ENCODE measurements at regions not wholly inside any gene's neighbourhood (a gene's known extent, or its start where the extent isn't known, plus 50 kb on each side); places are given as distances from the start of the nearest gene placed in this dataset.

GRCh38 chr3:107189158-107189791 is 188.0 kb upstream of the CCDC54 start:
- Histone ChIP-seq H3K9me3 (ENCODE audit: control insufficient read depth, low read length) (no peaks in the 10 kb centered on the region), H3K27ac (ENCODE audit: low read depth, low read length) (no peak overlapping the region), H3K27me3 (ENCODE audit: control insufficient read depth, insufficient read depth, low read length, poor library complexity, severe bottlenecking) (no peaks in the 10 kb centered on the region), H3K36me3 (ENCODE audit: control insufficient read depth, insufficient read depth, low read length) (no peaks in the 10 kb centered on the region), H3K9ac (ENCODE audit: extremely low read depth, low read length, poor library complexity, severe bottlenecking) (no peak overlapping the region), H3K4me1 (ENCODE audit: control insufficient read depth, insufficient read depth, low read length) (no peaks in the 10 kb centered on the region), H3K4me3 (ENCODE audit: low read length) (no peak overlapping the region)
- H3K9me3 Mint-ChIP-seq, result no peaks in the 10 kb centered on the region
- H3K4me3 Mint-ChIP-seq, result no peak overlapping the region
- no peaks in the 10 kb centered on the region for H3K4me1 Mint-ChIP-seq
- no peak for DNase-seq
- no peak for TF ChIP-seq CTCF (conservative IDR thresholded peaks at IDR 0.05)
- no peaks in the 10 kb centered on the region for H3K36me3 Mint-ChIP-seq (ENCODE audit: low read depth)
- no peak overlapping the region for H3K27ac Mint-ChIP-seq
- H3K27me3 Mint-ChIP-seq (ENCODE audit: insufficient read depth), result no peaks in the 10 kb centered on the region
- WGBS, 2 experiments (ENCODE audit: insufficient coverage in 1 of 2, insufficient read length in 1 of 2), result 88 to 100% methylated on average over 1 to 2 of the region's 2 CpGs

- Mint-ChIP-seq H3K9me3 (no peaks in the 10 kb centered on the region), H3K4me3 (no peak overlapping the region), H3K4me1 (no peaks in the 10 kb centered on the region), H3K27me3 (ENCODE audit: insufficient read depth) (no peaks in the 10 kb centered on the region), H3K27ac (no peak overlapping the region), H3K36me3 (ENCODE audit: low read depth) (no peaks in the 10 kb centered on the region)
- no peak overlapping the region for H3K4me3 ChIP-seq (ENCODE audit: low read length)
- no peak overlapping the region for H3K9ac ChIP-seq (ENCODE audit: extremely low read depth, low read length, poor library complexity, severe bottlenecking)
- 100% methylated on average over 1 of the region's 1 CpG; no CpG with 5 or more reads in 1 of the 2 experiments for WGBS, 2 experiments (ENCODE audit: insufficient coverage in 1 of 2, insufficient read length in 1 of 2)
- H3K36me3 ChIP-seq (ENCODE audit: control insufficient read depth, insufficient read depth, low read length), result no peaks in the 10 kb centered on the region
- no peaks in the 10 kb centered on the region for H3K9me3 ChIP-seq (ENCODE audit: control insufficient read depth, low read length)
- H3K27me3 ChIP-seq (ENCODE audit: control insufficient read depth, insufficient read depth, low read length, poor library complexity, severe bottlenecking), result no peaks in the 10 kb centered on the region
- no peak overlapping the region for H3K27ac ChIP-seq (ENCODE audit: low read depth, low read length)
- H3K4me1 ChIP-seq (ENCODE audit: control insufficient read depth, insufficient read depth, low read length), result no peaks in the 10 kb centered on the region
- no peak for DNase-seq
- TF ChIP-seq CTCF (conservative IDR thresholded peaks at IDR 0.05), result no peak
Observed at GRCh38 chr3:107193116-107193515, 184.1 kb upstream of the CCDC54 start.

GRCh38 chr3:107198581-107199181 is 178.6 kb upstream of the CCDC54 start:
- no peaks in the 10 kb centered on the region for H3K4me1 Mint-ChIP-seq
- no peaks in the 10 kb centered on the region for H3K27me3 ChIP-seq (ENCODE audit: control insufficient read depth, insufficient read depth, low read length, poor library complexity, severe bottlenecking)
- no peak overlapping the region for H3K4me3 Mint-ChIP-seq
- no peak overlapping the region for H3K27ac ChIP-seq (ENCODE audit: low read depth, low read length)
- H3K9ac ChIP-seq (ENCODE audit: extremely low read depth, low read length, poor library complexity, severe bottlenecking), result no peak overlapping the region
- no peak for TF ChIP-seq CTCF (conservative IDR thresholded peaks at IDR 0.05)
- H3K9me3 ChIP-seq (ENCODE audit: control insufficient read depth, low read length), result no peaks in the 10 kb centered on the region
- H3K4me1 ChIP-seq (ENCODE audit: control insufficient read depth, insufficient read depth, low read length), result no peaks in the 10 kb centered on the region
- no peaks in the 10 kb centered on the region for H3K9me3 Mint-ChIP-seq
- no peaks in the 10 kb centered on the region for H3K27me3 Mint-ChIP-seq (ENCODE audit: insufficient read depth)
- no peaks in the 10 kb centered on the region for H3K36me3 Mint-ChIP-seq (ENCODE audit: low read depth)
- H3K36me3 ChIP-seq (ENCODE audit: control insufficient read depth, insufficient read depth, low read length), result no peaks in the 10 kb centered on the region
- DNase-seq, result no peak
- H3K4me3 ChIP-seq (ENCODE audit: low read length), result no peak overlapping the region
- no peak overlapping the region for H3K27ac Mint-ChIP-seq
- 89 to 92% methylated on average over 8 to 9 of the region's 9 CpGs for WGBS, 2 experiments (ENCODE audit: insufficient coverage in 1 of 2, insufficient read length in 1 of 2)

All from endodermal cell (in vitro differentiated cells).